SU-DHL-6 (cell line): ENCODE measurements at regions not wholly inside any gene's neighbourhood (a gene's known extent, or its start where the extent isn't known, plus 50 kb on each side); places are given as distances from the start of the nearest gene placed in this dataset.

Experiments used
- H2AFZ ChIP-seq: fragments of 200-600 bp; sonication (generic); 2 replicates; pipeline ENCODE4 v1.6.1; 2014; ENCODE audit warnings: low read depth, mild to moderate bottlenecking, moderate library complexity, mixed read lengths, antibody characterized with exemption, low read length; ENCODE audit not compliant: severe bottlenecking
- H3F3A ChIP-seq: fragments of 200-600 bp; shearing (Covaris generic); 2 replicates; pipeline ENCODE4 v1.6.0; 2016; ENCODE audit warnings: antibody characterized with exemption, mild to moderate bottlenecking; ENCODE audit not compliant: insufficient read depth
- H3K27ac ChIP-seq: fragments of 200-600 bp; sonication (generic); 2 replicates; pipeline ENCODE4 v1.5.1; 2016; ENCODE audit warnings: low read depth, mild to moderate bottlenecking, low read length, moderate library complexity, mixed read lengths
- H3K27me3 ChIP-seq: fragments of 200-600 bp; sonication (generic), shearing (Covaris generic); 2 replicates; pipeline ENCODE4 v1.6.0; 2014; ENCODE audit warnings: mild to moderate bottlenecking, low read length
- H3K36me3 ChIP-seq: fragments of 200-600 bp; sonication (generic); 2 replicates; pipeline ENCODE4 v1.6.1; 2014; ENCODE audit warnings: mild to moderate bottlenecking, low read length, mixed read lengths
- H3K4me2 ChIP-seq: fragments of 300-600, 200-600 bp; shearing (Covaris generic), sonication (generic); 2 replicates; pipeline ENCODE4 v1.6.0; 2014; ENCODE audit warnings: low read length, low read depth, mild to moderate bottlenecking; ENCODE audit not compliant: poor library complexity, severe bottlenecking
- H3K4me3 ChIP-seq: fragments of 200-600 bp; sonication (generic); 2 replicates; pipeline ENCODE4 v1.5.1; 2014; ENCODE audit warnings: antibody characterized with exemption, low read length, mild to moderate bottlenecking, mixed read lengths; ENCODE audit not compliant: insufficient read depth, poor library complexity, severe bottlenecking
- H3K79me2 ChIP-seq: fragments of 200-600 bp; sonication (generic); 2 replicates; pipeline ENCODE4 v1.6.1; 2014; ENCODE audit warnings: mild to moderate bottlenecking, low read length, moderate library complexity; ENCODE audit not compliant: insufficient read depth
- H3K9ac ChIP-seq: fragments of 200-600 bp; sonication (generic); 2 replicates; pipeline ENCODE4 v1.7.0; 2014; ENCODE audit warnings: mild to moderate bottlenecking, low read length
- H3K9me2 ChIP-seq: fragments of 200-600 bp; sonication (generic); replicated peaks from 2 replicates; pipeline ENCODE4 v1.6.1; 2014; ENCODE audit warnings: low read length; ENCODE audit not compliant: insufficient read depth
- H3K9me3 ChIP-seq: fragments of 200-600 bp; sonication (generic); 2 replicates; pipeline ENCODE4 v1.6.1; 2014; ENCODE audit warnings: low read length, mixed read lengths; ENCODE audit not compliant: insufficient read depth
- H4K20me1 ChIP-seq: fragments of 200-600 bp; sonication (generic); 2 replicates; pipeline ENCODE4 v1.6.1; 2014; ENCODE audit warnings: low read depth, mild to moderate bottlenecking, antibody characterized with exemption, low read length, moderate library complexity, mixed read lengths
- EZH2phosphoT487 ChIP-seq: fragments of 200-600 bp; sonication (generic), shearing (Covaris generic); conservative IDR thresholded peaks from 2 replicates; pipeline ENCODE4 v1.6.1; 2018; ENCODE audit warnings: mild to moderate bottlenecking, antibody characterized with exemption, low read length, moderate library complexity, mixed read lengths
- TF ChIP-seq, protein P1 (sequence below): fragments of 200-600 bp; sonication (generic); IDR thresholded peaks from one replicate; pipeline ENCODE4 v1.5.1; 2017; ENCODE audit warnings: antibody characterized with exemption, mild to moderate bottlenecking, low read length, moderate library complexity; ENCODE audit not compliant: insufficient read depth, poor library complexity, severe bottlenecking

DNA sequence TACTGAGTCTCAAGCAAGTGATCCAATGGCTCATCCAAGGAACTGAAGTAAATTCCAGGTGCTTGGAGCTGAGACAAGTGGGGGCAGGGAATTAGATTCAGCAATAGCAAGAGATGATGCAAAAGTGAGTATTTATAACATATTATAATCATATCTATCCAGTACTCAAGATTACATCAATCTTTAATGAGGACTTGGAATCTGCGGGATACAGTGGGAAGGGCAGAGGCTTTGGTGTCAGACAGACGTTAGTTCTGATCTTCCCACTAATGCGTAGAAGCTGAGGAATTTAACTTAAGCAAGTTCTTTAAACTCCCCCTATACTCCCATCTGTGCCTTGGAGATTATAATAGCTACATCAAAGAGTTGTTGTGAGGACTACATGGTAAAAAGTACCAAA, 143.4 kb upstream of the NWD2 start:
- Histone ChIP-seq H3K36me3 (no peaks in the 10 kb centered on the region), H3K27me3 (no peaks in the 10 kb centered on the region), H2AFZ (no peak overlapping the region), H3K9me2 (no peaks in the 10 kb centered on the region), H3K79me2 (no peaks in the 10 kb centered on the region), H3K9ac (no peak overlapping the region), H4K20me1 (no peaks in the 10 kb centered on the region), H3K4me3 (no peak overlapping the region), H3K4me2 (no peak overlapping the region), H3K9me3 (no peaks in the 10 kb centered on the region), H3F3A (no peaks in the 10 kb centered on the region), H3K27ac (no peak overlapping the region)
- no peak for TF ChIP-seq EZH2phosphoT487
- TF ChIP-seq, protein P1, sequence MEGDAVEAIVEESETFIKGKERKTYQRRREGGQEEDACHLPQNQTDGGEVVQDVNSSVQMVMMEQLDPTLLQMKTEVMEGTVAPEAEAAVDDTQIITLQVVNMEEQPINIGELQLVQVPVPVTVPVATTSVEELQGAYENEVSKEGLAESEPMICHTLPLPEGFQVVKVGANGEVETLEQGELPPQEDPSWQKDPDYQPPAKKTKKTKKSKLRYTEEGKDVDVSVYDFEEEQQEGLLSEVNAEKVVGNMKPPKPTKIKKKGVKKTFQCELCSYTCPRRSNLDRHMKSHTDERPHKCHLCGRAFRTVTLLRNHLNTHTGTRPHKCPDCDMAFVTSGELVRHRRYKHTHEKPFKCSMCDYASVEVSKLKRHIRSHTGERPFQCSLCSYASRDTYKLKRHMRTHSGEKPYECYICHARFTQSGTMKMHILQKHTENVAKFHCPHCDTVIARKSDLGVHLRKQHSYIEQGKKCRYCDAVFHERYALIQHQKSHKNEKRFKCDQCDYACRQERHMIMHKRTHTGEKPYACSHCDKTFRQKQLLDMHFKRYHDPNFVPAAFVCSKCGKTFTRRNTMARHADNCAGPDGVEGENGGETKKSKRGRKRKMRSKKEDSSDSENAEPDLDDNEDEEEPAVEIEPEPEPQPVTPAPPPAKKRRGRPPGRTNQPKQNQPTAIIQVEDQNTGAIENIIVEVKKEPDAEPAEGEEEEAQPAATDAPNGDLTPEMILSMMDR: no peak

DNA sequence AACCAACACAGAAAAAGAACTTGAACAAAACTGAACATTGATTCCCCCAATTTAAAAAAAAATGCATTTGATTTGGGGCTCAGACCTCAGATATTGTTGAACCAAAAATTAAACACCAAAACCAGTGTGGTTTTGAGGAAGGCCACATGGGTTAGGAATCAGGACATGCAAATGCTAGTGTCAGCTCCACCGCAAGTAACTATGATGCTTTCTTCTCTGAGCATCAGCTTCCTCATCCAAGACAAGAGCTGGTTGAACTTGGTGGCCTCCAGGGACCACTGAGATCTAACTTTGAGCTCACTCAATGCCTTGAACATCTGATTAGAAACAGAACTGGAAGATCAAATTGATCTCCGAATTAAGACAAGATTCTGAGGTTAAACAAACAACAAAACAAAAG, 142.9 kb upstream of the NWD2 start:
- no peaks in the 10 kb centered on the region for H3K79me2 ChIP-seq
- H3K9ac ChIP-seq: no peak overlapping the region
- TF ChIP-seq EZH2phosphoT487: no peak
- TF ChIP-seq, protein P1: no peak
- H3K27me3 ChIP-seq: no peaks in the 10 kb centered on the region
- no peaks in the 10 kb centered on the region for H4K20me1 ChIP-seq
- no peaks in the 10 kb centered on the region for H3K9me3 ChIP-seq
- H3F3A ChIP-seq: no peaks in the 10 kb centered on the region
- no peak overlapping the region for H3K4me3 ChIP-seq
- no peak overlapping the region for H3K4me2 ChIP-seq
- no peaks in the 10 kb centered on the region for H3K9me2 ChIP-seq
- H3K27ac ChIP-seq: no peak overlapping the region
- H2AFZ ChIP-seq: no peak overlapping the region
- H3K36me3 ChIP-seq: no peaks in the 10 kb centered on the region

DNA sequence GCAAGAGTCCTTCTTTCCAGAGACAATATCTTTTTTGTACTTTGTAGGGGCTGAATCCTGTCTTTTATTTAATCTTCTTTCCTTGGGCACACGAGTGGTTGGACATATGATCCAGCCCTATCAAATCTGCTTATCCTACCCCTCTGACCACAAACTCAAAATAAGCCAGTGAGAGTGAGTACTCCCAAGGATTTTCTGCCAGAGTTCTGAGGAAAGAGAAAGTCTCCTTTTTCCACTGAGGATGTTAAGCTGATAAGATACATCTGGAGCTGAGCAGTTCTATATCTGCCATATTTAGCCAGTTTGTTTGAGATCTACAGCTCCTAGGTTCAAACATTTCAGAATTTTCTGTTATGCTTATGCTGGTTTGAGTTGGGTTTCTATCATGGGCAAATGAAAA, 134.8 kb upstream of the NWD2 start:
- Histone ChIP-seq H3K9me3 (no peaks in the 10 kb centered on the region), H3K36me3 (no peaks in the 10 kb centered on the region), H3K9ac (no peak overlapping the region), H3F3A (no peaks in the 10 kb centered on the region), H3K4me3 (no peak overlapping the region), H3K27me3 (no peaks in the 10 kb centered on the region), H3K27ac (no peak overlapping the region), H3K79me2 (no peaks in the 10 kb centered on the region), H3K9me2 (no peaks in the 10 kb centered on the region), H4K20me1 (no peaks in the 10 kb centered on the region), H2AFZ (no peak overlapping the region), H3K4me2 (no peak overlapping the region)
- TF ChIP-seq EZH2phosphoT487: no peak
- TF ChIP-seq, protein P1: no peak

DNA sequence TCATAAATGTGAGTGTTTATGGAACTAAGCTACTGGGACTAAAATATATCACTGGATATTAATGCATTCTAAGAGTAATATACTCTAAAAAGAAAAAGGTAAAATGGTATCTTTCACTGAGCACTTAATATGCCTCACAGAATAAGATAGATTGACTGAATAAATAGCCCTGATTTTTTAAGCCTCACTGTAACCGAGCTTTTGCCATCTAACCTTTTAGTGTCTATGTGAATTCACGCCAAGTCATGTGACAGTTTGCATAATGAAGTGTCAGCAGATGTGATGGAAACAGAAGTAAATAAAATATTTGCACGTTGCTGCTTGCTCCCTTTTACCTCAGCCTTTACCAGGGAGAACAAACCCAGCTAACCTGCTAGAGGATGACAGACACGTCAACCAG, 119.7 kb upstream of the NWD2 start:
- H3K27me3 ChIP-seq: no peaks in the 10 kb centered on the region
- TF ChIP-seq EZH2phosphoT487: no peak
- TF ChIP-seq, protein P1: no peak
- H3K79me2 ChIP-seq: no peaks in the 10 kb centered on the region
- no peaks in the 10 kb centered on the region for H3K36me3 ChIP-seq
- no peaks in the 10 kb centered on the region for H3F3A ChIP-seq
- no peak overlapping the region for H3K4me3 ChIP-seq
- H3K27ac ChIP-seq: no peak overlapping the region
- H3K9me2 ChIP-seq: no peaks in the 10 kb centered on the region
- no peak overlapping the region for H3K9ac ChIP-seq
- H4K20me1 ChIP-seq: no peaks in the 10 kb centered on the region
- H3K4me2 ChIP-seq: no peak overlapping the region
- H2AFZ ChIP-seq: no peak overlapping the region
- H3K9me3 ChIP-seq: no peaks in the 10 kb centered on the region
